GM21786 (cell line): ENCODE measurements at regions not wholly inside any gene's neighbourhood (a gene's known extent, or its start where the extent isn't known, plus 50 kb on each side); places are given as distances from the start of the nearest gene placed in this dataset.
"Not testable (repeated sequence)": the region's sequence is repeated elsewhere in the genome, so short reads cannot be mapped to it uniquely, and the experiment has no call there.

Source experiments
- ATAC-seq: cut with Tn5 transposase; IDR thresholded peaks from one replicate; pipeline ENCODE4 v1.9.1; 2021; ENCODE audit not compliant: unreplicated experiment

DNA sequence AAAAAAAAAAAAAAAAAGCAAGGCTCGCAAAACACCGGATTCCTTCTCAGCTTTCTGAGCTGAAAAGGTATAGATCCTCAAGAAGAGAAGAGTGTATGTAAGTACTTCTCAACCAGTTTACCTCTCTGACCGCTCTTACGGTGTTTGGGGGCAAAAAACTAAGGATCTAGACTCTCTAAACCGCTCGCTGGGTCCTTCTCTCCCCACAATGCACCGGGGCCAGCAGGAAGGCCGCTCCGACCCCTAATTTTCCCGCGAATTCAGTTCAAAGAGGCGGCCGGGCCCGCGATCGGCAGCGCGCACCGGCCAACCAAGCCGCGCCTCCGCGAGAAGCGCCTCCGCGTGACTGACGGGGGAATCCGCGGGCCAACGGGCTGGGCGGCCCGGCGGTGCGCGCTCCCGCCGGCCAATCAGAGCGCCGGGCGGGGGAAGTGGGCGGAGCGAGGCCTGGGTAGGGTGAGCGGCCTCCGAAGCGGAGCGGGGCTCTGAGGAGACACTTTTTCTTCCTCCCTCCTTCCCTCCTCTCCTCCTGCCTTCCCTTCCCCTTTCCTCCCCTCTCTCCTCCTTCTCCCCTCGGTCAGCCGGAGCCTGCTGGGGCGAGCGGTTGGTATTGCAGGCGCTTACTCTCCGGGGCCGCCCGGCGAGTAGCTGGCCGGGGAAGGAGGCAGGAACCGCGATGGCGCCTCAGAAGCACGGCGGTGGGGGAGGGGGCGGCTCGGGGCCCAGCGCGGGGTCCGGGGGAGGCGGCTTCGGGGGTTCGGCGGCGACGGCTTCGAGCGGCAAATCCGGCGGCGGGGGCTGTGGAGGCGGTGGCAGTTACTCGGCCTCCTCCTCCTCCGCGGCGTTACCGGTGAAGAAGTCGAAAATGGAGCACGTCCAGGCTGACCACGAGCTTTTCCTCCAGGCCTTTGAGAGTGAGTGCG lies 93.0 kb downstream of the CRLF3 start:
- peak; percentile 82 for ATAC-seq

DNA sequence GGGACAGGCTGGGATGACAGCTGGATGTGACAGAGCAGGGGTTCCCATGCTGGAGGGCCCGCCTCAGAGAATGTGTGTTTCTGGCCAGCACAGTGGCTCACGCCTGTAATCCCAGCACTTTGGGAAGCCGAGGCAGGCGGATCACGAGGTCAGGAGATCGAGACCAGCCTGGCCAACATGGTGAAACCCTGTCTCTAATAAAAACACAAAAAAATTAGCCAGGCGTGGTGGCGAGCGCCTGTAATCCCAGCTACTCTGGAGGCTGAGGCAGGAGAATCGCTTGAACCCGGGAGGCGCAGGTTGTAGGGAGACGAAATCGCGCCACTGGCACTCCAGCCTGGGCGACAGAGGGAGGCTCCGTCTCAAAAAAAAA lies 93.7 kb downstream of the CRLF3 start:
- ATAC-seq = not testable (repeated sequence)

DNA sequence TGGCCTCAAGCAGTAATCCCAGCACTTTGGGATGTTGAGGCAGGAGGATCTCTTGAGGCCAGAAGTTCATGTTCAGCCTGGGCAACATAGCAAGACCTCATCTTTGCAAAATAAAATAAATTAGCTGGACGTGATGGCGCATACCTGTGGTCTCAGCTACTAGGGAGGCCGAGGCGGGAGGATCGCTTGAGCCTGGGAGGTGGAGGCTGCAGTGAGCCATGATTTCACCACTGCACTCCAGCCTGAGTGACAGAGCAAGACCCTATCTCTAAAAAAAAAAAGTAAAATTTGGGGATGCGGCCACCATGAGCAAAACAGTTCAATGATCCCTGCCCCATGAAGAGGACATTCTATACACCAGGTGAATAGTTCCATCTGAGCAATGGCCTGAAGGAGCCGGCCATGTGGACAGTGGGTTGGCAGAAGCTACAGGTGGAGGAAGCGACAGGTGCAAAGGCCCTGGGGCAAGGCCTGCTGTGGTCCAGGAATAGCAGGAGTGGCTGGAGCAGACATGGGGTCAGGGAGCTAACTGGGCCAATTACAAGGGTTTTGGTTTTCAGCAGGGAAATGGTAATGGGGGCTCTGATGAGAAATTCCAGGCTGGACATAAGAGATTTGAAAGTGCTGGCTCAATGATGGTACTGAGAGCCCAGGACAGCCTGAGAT lies 94.2 kb downstream of the CRLF3 start:
- not testable (repeated sequence) for ATAC-seq

DNA sequence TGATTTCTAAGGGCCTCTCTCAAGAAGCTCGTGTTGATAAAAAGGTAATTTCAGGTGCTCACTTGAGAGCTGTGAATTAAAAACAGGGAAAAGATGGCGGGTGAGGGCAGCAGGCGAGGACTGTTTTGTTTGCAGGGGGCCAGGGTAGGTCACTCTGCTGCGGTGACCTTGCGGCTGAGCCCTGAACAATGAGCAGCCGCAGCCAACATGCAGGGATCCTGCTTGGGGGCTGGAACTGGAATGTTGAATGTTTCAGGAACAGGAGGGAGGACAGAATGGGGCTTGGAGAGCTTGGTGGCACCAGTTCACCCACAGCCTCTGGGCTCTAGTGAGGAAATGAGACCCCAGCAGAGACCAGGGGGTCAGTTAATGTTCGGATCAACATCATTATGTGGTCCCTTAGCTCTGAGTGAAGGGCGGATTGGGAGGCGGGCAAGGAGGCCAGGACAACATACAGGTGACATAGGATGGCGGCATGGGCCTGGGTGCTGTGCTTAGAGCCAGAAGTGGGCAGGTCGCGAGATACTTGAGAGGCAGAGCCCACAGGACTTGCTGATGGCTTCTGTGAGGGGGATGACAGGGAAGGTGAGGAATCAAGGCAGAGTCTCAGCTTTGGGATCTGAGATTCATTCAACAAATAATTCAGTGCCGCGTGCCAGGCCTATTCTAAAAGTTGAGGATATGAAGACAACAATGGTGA lies 94.9 kb downstream of the CRLF3 start:
- ATAC-seq = not testable (repeated sequence)

DNA sequence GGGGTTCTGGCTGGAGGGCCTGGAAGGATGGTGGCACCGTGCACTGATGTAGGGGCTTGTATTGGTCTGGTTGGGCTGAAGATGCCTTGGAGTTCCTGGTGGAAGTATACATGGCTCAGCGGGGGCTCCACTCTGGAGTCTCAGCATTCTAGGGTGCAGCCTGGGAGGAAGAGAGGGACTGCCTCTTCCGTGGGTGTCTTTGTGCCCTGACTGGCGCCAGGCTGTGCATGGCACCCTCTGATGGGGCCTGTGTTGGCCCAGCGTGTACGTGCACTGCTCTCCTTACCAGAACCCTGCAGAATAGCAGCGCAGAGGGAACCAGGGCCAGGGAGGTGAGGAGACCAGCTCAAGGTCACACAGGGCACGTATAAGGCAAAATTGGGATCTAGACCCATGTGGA lies 97.0 kb downstream of the CRLF3 start:
- not testable (repeated sequence) for ATAC-seq

DNA sequence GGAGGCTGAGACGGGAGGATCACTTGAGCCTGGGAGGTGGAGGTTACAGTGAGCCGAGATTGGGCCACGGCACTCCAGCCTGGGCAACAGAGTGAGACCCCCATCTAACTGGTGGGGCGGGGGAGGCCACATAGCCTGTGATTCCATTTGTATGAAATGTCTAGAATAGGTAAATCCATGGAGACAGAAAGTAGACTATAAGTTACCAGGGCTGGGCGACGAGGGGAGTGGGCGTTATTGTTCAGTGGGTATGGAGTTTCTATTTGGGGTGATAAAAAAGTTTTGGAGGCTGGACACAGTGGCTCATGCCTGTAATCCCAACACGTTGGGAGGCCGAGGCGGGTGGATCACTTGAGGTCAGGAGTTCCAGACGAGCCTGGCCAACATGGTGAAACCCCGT lies 97.8 kb downstream of the CRLF3 start:
- not testable (repeated sequence) for ATAC-seq

DNA sequence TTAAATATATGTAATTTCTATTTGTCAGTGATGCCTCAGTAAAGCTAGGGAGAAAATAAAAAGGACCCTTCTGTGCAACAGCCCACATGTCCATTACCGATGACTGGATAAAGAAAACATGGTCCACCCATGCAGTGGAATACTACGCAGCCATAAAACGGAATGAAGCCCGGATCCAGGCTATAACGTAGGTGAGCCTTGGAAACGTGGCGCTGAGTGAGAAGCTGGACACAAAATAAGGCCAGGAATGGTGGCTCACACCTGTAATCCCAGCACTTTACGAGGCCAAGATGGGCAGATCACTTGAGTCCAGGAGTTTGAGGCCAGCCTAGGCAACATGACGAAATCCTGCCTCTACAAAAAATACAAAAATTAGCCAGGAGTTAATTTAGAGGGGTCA lies 98.2 kb downstream of the CRLF3 start:
- not testable (repeated sequence) for ATAC-seq

DNA sequence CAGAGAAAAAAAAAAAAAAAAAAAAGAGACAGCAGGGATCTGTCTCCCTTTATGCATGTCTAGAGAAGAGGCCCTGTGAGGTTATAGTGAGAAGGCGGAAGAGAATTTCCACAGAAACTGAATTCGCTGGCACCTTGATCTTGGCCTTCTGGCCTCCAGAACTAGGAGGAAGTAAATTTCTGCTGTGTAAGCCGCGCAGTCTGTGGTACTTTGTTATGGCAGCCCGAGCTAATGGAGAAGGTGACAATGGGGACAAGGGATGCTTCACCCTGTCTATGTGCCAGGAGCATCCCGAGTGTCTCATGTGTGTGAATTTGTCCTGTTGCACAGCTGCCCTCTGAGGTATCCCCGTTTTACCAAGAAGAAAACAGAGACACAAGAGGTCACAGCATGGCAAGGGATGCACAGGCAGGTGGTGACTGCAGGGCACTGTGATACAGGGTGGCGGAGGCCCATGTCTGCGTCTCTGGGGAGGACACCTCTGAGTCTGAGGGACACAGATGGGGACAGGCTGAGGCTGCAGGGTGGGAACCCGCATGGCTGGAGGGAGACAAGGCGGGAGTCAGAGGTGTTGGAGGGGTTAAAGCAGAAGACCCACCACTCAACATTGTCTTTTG lies 100.3 kb downstream of the CRLF3 start:
- ATAC-seq = not testable (repeated sequence)

DNA sequence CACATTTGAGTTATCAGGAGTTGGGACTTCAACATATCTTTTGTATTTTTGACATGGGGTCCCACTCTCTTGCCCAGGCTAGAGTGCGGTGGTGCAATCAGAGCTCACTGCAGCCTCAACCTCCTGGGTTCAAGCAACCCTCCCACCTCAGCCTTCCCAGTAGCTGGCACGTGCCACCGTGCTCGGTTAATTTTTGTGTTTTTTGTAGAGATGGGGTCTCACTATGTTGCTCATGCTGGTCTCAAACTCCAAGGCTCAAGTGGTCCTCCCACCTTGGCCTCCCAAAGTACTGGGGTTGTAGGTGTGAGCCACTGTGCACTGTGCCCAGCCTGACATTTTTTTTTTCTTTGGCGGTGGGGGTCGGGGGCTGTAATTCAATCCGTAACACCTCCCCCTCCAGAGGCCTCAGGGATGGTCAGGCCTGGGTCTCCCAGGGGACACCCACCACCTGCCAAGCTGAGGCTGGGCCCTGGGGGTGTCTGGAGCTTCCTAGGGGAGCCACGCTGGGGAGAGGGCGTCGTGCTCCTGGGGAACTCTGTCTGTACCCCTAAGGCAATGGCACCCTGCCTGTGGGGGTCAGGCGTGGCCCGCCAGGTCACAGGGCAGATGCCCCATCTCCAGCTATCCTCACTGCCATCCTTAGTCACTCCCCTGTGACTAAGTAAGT lies 102.2 kb downstream of the CRLF3 start:
- not testable (repeated sequence) for ATAC-seq

DNA sequence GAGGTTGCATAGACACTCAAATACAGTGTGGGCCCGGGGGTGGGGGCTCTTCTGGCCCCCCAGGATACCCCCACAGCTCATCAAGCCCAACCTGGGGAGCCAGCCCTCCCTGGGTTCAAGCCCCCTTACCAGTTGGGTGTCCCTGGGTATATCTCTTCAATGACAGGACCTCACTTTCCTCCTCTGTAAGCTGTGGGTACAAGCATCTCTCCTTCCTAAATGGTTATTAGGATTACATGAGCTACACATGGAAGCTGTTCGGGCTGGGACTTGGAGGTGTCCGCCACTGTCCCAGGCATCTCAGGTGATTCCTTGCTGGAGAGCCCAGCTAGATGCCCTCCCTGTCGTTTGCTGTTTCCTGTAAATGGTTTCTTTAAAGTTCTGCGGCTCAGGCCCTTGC lies 103.5 kb downstream of the CRLF3 start:
- not testable (repeated sequence) for ATAC-seq

DNA sequence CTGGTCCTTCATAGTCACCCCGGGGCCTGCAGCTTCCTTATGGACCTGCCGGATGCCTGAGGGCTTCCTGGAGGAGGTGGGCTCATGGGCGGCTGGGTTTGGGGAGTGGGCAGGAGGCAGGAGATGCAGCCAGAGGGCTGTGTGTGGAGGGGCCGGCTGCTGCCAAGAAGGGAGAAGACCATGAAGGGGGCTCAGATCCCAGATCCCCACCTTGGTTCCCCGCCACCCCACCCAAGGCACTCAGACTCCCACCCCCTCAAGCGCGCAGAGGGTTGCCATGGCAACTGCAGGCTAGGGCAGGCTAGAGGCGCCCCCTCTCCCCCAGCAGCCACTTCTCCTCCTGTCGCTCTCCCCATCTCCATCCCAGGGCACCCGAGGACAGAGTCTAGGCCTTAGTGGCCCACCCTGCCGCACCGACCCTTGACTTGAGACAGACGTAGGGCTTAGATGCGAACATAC lies 104.5 kb downstream of the CRLF3 start:
- ATAC-seq = no peak

DNA sequence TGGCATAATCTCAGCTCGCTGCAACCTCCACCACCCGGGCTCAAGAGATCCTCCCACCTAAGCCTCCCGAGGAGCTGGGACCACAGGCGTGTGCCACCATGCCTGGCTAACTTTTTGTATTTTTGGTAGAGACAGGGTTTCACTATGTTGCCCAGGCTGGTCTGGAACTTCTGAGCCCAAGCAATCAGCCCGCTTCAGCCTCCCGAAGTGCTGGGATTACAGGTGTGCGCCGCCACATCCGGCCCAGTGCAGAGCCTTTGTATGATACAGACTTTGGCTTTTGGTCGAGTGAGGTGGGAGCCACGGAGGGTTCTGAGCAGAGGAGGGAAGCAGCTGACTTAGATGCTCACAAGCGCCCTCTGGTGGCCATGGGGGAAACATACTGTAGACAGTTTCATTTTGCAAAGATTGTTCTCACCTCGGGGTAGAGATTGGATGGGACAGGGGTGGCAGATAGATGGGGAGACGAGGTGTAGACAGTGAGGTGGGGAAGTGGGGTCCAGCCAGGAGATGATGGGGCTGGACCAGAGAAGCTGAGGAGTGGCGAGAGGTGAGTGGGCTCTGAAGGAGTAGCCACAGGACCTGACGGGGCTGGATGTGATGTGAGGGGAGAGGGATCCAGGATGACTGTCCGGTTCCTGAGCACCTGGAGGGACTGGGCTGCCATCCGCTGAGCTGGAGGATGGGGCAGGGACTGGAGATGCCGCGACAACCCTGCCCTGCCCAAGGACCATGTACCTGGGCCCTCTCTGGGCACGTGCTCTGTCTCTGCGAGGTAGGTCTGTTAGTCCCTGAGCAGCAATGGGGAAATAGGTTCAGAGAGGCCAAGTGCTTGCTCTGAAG lies 105.1 kb downstream of the CRLF3 start:
- ATAC-seq = not testable (repeated sequence)

DNA sequence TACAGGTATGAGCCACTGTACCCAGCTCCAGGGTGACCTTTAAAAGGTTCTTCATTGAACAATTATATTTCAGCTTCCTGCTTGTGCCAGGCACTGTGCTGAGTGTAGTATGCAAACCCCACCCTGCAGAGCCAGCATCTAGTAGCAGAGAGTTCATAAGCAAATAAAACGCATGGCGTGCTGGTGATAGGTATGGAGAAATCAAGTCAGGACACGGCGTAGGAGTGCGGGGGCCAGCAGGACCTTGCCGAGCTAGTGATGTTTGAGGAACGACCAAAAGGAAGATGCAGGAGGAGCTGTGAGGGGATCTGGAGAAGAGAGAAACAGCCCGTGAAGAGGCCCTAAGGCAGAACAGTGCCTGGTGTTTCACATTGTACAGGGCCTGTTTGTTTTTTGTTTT lies 105.8 kb downstream of the CRLF3 start:
- not testable (repeated sequence) for ATAC-seq

DNA sequence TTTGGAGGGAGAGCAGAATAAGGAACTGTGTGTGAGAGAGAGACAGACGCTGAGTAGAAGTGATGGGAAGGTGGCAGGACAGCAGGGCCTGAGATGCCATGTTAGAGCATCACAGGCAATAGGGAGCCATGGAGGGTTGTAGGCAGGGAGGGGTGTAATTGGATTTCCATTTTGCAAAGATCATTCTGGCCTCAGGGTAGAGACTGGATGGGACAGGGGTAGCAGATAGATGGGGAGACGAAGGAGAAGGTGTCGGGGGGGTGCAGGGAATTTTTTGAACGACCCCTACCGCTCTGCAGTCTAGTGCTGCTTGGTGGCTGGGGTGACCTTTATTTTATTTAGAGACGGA lies 106.4 kb downstream of the CRLF3 start:
- not testable (repeated sequence) for ATAC-seq

DNA sequence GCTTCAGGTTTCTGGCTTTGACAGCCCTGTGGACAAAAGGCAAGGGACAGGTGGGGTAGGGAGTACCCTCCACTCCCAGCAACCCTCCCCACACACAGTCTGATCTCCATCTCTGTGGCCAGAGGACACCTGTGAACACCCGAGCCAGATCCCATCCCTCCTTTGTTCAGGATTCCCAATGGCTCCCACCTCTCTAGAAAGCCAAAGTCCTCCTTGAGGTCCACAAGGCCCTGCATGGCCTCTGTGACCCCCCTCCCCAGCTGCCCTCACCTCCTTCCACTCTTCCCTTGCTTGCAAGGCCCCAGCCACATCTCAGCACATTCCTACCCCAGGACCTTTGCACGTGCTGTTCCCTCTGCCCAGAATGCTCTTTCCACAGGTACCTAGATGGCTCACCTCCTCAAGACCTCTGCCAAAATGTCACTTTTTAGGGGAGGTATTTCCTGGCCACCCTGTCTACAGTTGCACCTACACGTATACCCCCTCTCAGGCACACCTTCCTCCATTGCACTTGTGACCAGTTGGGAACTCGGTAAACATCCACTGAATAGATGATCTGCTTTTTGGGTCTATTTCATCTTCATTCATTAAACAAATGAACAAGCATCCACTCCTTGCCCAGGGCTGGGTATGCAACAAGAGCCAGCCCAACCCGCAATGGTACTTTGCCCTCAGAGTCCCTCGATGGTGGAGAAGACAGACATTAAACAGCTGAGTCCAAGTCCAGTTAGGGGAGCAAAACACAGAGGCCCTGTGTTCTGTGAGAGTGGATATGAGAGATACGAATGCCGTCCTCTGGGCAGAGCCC lies 107.0 kb downstream of the CRLF3 start:
- ATAC-seq = no peak

DNA sequence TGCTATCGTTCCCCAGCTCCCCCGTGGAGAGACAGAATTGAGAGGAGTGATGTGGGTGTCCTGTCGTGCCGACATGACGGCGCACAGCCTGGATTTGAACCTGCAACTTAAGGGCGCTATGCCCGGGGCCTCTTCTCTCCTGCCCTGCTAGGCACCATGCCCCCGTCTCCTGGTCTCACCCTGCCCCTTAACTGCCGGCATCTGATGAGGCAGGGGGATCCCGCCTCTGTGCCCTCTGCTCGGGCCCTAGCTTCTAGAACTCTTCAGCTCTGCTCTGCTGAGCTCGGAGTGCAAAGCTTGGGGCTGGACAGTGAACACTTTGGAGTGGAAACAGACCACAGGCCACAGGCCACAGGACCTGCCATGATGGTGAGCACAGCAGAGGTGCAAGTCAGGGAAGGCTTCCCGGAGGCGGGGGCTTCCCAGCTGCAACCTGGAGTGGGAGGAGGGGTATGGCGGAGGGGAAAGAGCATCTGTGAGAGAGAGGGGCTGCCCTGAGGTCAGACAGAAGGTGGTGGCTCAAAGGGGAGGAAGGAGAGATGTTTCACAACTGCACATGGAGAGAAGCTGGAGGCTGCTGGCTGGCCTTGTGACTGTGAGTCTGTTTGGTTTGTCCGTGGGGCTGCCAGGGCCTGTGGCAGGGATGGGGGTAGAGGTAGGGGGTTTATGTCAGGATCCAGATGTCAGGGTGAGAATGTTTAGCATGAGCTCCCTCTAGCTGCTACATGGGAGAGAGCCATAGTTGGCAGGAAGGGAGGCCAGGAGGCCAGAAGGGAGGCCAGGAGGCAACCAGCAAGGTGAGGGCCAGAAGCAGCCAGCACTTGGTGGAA lies 107.8 kb downstream of the CRLF3 start:
- no peak for ATAC-seq

DNA sequence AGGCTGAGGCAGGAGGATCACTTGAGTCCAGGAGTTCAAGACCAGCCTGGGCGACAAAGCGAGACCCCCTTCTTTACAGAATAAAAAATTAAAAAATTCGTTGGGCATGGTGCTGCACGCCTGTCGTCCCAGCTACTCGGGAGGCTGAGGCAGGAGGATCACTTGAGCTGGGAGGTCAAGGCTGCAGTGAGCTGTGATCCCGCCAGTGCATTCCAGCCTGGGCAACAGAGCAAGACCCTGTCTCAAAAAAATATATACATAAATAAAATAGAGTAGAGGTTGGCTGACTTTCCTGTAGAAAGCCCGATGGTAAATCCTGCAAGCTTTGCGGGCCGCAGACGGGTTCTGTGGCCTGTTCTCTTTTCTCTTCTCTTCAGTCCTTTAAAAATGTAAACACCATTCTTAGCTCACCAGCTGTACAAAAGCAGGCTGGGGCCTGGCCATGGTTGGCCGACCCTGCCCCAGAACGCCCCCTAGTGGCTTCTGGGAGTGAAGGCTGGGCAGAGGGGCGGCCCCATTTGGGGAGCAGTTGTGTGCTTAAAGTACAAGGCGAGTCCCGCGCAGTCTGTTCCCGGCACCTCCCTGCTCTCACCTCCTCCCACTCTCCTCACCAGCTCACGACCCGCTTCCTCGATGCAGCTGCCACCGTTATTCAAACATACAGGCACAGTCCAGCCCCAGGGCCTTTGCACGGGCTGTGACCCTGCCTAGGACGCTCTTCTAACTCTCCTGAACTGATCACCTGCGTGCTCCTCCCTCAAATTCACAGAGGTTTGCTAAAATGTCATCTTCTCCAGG lies 109.5 kb downstream of the CRLF3 start:
- not testable (repeated sequence) for ATAC-seq
